ENCODE measurements at regions not wholly inside any gene's neighbourhood (a gene's known extent, or its start where the extent isn't known, plus 50 kb on each side); places are given as distances from the start of the nearest gene placed in this dataset.

DNA sequence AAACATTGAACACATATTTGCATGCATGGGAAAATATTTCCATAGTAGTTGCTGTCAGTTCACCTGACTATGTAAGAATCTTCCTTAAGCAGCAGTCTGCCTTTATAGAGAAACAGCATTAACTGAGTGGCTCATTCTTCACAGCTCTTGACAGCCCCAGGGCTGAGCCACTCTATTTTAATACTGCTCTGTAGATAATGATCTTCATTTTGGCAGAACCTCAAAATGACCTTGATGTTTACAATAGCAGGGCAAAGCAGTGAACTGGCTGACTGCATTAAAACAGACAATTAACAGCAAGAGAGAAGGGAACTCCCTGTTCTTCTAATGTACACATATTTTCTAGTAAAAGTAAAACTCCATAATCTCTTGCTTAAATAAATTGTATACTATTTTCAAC is 580.6 kb upstream of the SOX11 start:
- no peak for DNase-seq

DNA sequence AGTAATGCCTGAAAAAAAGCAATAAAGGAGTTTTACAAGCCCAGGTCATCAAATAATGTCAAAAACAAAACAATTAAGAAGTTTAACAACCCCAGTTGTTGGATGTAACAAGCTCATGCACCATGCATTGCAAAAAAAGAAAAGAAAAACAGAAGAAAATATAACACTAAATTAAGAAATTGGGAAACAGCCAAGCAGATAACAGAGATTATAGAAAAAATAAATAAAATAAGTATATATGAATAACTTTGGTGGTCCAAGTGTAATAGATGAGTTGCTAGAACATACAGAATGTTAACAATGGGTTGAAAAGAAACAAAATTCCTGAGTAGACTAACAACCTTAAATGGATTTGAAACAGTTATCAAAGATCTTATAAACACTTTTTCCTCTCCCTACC is 573.1 kb upstream of the SOX11 start:
- no peak for DNase-seq

DNA sequence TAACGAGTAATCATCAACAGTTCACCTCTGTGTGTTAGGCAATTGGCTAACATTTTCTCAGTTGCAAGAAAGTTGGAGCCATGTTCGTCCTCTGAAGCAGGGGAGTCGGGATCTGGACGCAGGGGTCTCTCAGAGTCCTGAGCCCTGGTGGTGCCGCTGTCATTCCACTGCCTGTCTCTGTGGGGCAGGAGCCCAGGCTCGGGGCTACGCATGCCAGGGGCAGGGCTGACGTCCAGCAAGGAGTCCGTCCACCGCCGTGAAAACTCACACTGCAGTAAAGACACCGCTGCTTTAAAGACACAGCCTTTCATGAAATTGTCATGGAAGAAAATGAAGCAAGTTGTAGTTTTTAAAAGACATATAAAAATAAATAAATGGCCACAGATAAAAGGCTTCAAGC is 571.1 kb upstream of the SOX11 start:
- no peak for DNase-seq

DNA sequence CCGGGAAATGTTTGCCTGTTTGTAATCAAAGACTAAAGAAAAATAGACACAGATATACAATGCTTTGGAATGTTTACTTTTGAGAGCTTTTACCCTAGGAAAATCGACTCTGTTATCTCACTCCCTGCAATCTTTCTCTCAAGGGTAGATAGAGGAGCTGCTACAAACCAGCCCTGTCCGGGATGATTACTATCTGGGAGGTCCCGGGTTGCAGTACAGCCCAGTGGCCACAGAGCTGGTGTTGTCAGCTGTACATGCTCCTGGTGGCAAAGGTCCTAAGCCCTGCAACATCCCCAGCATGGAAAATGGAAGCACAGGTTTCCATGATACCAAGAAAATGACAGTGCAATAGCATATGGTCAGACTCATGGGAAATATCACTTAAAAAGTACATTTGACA is 570.5 kb upstream of the SOX11 start:
- no peak for DNase-seq

DNA sequence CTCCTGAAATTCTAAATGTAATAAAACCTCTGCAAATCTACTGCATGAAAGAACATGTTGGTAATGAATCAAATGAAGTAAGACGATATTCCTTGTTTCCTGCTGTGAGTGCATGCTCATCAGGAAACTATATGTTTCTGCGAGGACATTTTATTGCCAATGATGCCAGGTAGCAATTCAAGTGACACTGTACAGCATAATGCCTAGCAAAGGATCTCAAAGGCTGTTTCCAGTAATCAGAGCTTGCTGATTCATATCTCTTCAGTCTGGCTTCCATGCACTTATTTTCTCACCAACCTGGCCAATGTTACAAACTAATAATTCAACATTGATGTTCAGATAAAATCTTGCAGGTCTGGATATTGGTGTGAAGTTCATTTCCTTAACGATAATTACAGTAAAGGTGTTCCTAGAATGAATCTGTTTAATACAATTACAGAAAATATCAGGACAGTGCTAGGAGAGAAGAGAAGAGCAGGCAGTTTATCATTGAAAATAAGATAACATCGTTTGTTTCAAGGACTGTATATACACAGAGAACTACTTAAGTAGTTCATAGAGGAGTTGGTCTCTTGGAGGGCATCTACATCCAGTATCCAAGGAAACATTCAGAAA is 568.5 kb upstream of the SOX11 start:
- no peak for DNase-seq

DNA sequence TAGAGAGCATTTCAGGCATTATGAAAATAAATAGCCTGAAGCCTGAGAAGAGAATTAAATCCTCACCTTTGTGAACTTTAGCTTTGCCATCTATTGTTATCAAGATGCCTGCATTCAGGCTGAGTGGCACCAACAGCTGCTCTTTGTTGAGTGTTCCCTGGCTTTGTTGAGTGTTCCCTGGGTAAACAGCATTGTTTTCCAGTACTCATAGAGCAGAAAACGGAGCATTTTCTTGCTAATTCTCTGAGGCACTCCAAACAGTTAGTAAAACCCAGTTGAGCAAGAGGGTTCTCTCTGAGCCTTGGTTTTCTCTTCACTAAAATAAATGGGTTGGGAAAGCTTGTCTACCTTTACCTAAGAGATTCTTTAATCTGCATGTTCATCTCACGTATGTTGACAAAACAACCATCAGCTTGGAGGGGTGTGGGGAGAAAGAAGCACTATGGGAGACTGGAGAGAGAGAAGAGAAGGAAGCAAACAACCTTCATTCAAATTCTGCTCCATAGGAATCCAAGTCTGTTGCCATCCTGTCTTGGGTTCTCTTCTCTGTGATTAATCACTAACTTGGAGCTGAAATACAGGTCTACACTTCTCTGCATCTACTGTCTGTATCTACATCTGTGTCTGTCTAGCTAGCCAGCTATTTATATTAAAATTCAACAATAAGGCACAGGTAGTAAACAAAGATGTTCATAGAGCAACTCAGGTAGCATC is 567.0 kb upstream of the SOX11 start:
- DNase-seq: no peak

DNA sequence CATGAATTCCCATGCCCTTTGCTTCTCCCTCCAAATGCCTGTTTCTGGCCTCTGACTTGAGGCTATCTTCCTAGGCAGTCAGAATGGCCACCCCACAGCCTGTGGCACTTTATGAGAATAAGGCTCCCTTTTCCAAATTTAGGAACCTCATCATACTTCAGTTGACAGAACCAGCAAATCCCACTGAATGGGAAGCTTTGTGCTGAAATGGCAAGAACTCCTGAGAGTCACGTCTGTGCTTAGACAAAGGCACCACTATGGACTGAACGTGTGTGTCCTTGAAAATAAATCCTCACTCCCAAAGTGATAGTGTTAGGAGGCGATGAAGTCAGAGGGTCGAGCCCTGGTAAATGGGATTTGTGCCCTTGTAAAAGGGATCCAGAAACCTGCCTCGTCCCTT is 559.9 kb upstream of the SOX11 start:
- DNase-seq: no peak

DNA sequence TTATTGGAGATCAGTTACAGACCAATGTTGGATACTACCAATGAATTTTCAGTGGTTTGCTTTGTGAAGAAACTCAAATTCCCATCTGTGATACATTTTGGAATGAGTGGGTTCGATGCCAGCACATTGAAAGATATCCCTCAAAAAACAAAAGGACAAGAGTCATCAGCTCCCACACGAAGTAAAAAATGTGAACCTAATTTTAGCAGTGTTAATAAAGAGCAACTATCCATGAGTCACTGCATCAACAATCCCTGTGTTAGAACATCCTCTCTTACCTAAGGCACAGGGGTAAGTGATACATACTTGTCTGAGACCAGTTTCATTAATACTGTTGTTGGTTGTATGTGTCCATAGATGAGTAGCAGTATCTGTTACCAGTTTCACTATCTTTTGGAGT is 551.8 kb upstream of the SOX11 start:
- no peak for DNase-seq

DNA sequence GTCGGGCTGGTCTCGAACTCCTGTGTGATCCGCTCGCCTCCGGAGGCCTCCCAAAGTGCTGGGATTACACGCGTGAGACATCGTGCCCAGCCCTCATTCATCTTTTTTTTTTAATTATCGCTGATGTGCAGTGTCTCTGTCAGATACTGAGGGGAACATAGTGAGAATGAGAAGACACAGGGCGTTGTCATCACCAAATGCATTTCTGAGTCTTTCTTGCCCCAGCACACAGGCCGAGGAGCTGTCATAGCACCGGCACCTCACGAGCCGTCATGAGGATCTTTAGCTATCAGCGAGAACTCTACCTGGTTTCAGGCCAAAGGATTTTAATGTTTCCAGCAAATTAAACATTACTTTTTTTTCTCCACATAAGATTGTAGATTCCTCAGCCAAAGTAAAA is 548.0 kb upstream of the SOX11 start:
- no peak for DNase-seq

DNA sequence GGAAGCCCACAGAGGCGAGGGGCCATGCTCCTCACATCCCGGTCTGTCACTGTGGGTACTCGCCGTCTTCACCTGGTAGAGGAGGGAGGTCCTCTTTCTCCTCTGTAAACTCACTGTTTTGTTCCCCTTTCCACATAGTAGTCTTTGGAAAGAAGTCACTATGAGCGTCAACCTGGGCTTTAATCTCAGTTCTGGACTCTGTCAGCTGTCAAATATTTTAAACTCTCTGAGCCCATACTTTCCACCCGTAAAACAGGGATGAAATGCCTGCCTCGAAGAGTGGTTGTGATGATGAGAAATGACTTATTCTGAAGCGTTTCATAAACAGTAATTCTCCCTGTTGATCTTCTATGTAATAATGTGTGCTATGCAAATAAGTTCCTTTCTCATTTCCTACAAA is 547.1 kb upstream of the SOX11 start:
- DNase-seq: no peak

DNA sequence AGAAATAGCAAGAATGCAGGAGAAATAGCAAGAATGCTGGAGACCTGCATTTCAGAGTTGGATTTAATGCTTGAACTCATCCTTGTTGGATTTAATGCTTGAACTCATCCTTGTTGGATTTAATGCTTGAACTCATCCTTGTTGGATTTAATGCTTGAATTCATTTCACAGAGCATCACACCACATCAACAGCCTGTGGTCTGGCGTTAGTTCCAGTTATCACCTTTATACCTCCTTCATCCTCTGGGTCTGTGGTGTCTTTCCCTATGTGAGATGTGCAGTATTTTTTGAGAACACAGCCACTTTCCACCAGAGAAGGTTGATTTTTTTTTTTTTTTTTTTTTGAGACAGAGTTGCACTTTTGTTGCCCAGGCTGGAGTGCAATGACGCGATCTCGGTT is 546.4 kb upstream of the SOX11 start:
- no peak for DNase-seq

DNA sequence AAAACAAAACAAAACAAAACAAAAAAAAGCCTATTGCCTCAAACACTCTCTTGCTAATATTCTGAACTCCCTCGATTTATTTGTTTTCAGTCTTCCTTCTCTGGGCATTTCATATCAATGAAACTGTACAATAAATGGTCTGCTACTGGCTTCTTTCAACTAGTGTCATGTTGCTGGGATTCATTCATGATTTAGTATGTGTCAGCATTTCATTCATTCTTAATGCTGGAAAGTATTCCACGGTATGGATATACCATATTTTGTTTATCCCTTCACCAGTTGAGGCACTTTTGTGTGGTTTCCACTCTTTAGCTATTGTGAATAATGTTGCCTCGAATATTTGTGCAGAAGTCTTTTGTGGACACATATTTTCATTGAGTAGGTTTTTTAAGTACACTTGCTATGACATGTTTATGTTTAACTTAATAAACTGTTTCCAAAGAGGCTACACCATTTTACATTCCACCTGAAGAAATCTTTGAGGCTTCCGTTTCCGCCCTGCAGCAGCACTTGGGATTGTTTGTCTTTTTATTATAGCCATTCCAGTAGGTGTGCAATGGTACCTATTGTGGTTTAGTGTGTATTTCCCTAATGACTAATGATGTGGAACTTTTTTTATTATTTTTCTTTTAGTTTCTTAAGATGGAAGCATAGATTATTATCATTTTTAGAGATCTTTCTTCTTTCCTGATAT is 543.6 kb upstream of the SOX11 start:
- DNase-seq: no peak

DNA sequence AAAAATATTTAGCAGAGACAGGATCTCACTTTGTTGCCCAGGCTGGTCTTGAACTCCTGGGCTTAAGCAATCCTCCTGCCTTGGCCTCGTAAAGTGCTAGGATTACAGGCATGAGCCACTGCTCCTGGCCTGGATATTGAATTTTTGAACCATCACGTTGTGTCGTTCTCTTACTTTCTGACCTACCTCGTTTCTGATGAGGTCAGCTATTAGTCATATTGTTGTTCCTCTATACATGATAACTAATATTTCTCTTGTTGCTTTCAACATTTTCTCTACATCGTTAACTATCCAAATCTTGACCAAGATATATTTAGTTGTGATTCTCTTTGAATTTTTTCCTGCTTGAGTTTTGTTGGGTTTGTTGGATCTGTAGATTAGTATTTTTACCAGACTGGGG is 541.3 kb upstream of the SOX11 start:
- DNase-seq: no peak

DNA sequence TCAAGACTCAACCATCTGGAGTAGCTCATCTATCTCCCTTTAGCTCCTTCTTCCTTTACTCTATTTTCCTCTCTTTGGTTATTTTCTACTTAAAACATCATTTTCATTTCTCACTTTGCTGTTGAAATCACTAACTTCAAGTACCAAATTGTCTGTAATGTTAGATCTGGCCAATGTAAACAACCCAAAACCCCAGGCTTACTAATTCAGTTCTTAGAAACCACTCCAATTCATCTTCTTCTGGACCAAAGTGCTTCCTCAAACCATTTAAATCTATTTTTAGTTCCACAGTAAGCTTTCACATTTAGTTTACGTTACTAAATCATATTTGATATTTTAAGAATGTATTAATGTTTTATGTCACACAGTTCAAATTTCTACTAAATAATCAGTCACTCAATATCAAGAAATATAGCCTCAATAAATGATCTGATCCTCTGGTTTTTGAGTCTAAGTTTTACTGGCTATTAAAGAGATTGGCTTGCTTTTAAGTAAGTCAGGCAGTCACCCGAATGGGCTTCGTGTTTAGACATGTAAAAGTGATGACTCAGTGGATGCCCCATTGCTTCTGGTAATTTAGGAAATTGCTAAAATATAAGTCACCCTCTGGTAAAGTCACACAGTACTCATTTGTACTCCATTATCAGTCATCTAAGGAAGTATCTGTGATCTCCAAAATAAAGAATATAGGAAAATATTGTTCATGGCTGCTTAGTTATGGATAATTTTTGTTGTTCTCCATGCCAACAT is 527.2 kb upstream of the SOX11 start:
- DNase-seq: no peak

DNA sequence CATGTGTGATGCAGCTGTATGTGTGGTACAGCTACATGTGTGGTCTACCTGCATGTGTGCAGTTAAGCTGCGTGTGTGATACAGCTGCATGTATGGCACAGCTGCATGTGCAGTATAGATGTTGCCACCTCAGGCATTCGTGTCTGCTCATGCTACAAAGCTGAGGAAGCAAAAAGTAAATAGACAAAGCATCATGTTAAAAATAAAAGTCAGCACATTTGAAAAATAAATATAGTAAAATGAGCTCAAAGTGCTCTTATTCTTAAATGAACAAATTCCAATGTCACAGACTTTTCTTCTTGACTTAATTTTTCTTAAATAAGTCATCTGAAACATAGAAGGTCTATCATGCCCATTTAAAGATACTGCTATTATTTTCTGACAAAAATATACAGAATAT is 519.3 kb upstream of the SOX11 start:
- DNase-seq: no peak

DNA sequence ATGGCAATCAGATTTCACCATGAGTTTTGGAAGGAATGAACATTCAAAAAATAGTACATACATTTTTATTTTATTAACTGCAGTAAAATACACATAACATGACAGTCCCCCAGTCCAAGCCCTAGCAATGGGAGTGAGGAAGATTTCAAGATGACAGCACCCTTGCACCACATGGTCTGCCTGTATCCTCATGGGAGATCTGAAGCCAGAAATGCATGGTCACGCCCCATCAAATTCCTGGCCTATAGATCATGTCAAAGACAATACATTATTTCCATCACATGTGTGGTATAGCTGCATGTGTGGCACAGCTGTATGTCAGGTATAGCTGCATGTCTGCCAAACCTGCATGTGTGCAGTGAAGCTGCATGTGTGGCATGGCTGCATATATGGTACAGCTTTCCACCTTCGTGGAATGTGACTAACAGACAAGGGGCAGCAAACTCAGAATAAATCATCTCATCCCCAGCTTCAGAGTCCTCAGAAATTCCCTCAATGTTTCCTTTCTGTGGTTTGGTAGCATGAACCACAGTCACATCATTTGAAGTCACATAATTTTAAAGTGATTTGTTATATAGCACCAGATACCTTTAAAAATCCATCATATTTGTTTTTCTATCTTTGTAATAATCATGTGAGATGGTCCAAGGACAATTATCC is 518.2 kb upstream of the SOX11 start:
- DNase-seq: no peak

DNA sequence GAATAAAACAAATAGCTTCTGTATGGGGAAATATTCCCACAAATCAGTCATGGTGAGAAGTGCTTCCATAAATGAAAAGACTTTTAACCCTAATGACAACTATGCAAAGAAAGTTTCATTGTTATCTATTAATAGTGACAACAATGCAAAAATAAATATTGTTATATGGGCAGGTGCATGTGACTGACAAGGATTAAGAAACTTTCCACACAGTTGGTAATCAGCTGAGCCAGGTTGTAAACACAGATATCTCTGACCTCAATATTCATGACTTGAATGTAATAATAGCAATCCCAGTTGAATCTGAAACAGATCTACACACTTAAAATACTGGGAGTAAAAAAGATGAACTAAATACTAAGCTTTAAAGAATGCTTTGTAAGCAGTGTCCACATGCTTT is 517.0 kb upstream of the SOX11 start:
- no peak for DNase-seq

DNA sequence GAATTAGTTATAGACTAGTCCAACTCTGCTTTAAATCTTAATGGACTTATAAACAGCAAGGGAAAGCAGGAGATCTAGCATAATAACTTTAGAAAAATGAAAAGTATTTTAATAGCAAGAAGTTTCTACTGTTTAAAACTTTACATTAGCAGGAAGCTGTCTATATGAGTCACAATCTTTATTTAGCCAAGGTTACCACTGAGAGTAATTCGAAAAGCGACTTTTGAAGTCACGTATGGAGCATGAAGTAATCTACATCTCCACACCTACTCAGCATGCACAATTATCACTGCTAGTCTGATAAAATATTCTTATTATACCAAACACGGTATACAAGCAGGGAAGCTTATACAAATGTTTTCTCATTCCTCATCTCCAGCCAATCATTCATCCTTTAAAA is 515.4 kb upstream of the SOX11 start:
- no peak for DNase-seq

DNA sequence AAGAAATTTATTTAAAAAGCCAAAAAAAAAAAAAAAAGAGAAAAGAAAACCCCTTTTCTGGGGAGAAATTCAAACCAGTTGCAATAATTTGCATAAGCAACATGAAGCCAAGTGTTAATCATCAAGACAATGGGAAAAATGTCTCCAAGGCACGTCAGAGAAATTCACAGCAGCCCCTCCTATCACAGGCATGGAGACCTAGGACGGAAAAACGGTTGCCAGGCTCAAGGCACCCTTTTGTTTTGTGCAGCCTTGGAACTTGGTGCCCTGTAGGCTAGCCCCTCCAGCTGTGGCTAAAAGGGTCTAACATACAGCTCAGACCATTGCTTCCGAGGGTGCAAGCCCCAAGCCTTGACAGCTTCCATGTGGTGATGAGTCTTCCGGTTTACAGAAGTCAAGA is 509.2 kb upstream of the SOX11 start:
- no peak for DNase-seq

DNA sequence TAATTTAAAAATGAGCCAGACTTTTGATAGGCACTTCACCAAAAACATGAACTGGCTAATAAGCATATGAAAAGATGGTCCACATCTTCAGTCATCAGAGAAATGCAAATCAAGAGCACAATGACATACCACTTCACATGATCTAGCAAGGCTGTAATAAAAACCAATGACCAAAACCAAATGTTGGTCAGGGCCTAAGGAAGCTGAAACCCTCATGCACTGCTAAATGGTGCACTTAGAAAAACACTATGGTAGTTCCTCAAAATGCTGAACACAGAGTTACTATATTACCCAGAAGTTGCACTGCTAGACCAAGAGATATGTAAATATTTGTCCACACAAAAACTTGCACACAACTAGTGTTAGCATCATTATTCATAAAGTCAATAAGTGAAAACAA is 504.9 kb upstream of the SOX11 start:
- no peak for DNase-seq

DNA sequence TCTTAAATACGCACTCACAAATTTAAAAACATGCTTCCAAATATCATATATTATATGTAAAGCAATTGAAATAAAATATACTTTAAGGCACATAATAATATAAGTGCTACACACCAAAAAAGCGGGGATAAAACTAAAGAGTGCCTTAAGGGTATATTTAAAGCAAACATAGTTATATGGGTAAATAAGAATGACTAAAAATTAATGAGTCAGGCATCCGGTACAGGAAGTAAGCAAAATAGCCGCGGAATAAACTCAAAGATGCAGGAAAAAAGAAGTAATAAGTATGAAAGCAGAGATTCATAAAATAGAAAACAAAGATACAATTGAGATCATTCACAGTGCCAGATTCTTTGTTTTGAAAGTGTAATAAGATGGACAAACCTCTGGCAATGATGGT is 503.5 kb upstream of the SOX11 start:
- no peak for DNase-seq

DNA sequence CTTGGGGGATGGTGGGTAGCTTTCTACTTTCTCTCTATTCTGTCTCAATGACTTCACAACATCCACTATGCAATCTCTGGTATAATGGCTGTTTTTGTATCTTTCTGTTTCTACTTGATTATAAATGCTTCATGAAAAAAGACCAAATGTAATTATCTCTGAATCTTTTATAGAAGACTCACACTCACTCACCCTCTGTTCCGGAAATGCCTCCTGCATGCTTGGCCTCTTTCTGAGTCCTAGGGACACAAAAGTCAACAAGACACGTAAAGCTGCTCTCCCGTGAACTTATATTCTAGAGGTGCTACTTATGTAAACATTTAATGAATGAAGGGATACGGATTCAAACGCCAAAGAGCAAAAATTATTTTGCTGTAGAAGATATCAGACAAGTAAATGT is 502.2 kb upstream of the SOX11 start:
- DNase-seq: no peak

DNA sequence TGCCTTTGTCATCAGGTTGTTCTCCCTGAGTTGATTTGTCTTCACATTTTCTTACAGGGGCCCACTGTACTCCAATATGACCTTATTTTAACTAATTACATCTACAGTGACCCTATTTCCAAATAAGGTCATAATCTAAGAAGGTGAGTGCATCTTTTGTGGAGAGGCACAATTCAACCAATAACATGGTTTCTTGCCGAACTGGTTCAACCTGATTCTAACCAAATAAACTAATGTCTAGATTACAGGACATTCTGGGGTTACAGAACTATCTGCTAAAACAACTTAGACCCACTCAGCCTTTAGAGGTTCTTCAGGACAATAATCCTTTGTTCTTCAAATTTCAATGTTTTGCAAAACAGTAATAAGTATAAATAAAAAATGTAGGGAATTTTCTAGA is 496.5 kb upstream of the SOX11 start:
- DNase-seq: no peak

Data from activated naive CD4-positive, alpha-beta T cell (primary cell).